CD14-positive monocyte (primary cell): ENCODE measurements at regions not wholly inside any gene's neighbourhood (a gene's known extent, or its start where the extent isn't known, plus 50 kb on each side); places are given as distances from the start of the nearest gene placed in this dataset.

Experiments used
- DNase-seq, 3 donors: peaks; one replicate each; pipeline ENCODE4 v3.0.0-alpha.2; 2011 to 2022
- H2AFZ ChIP-seq: 2 replicates; pipeline ENCODE4 v1.6.0; 2012; ENCODE audit warnings: mild to moderate bottlenecking, low read depth, low read length, inconsistent platforms; ENCODE audit not compliant: insufficient read depth, poor library complexity, severe bottlenecking
- H3K27ac ChIP-seq, 2 donors: 1 replicate in 1 of 2; 2 replicates in 1 of 2; pipeline ENCODE4 v1.5.1; 2012 to 2013; ENCODE audit warnings: low read length in 2 of 2, control low read depth in 1 of 2, inconsistent platforms in 1 of 2, low read depth in 1 of 2, mild to moderate bottlenecking in 1 of 2
- H3K27me3 ChIP-seq, 2 donors: one replicate each; pipeline versions ENCODE4 v1.6.0 to v1.6.1; 2011 to 2013; ENCODE audit warnings: low read length in 2 of 2; ENCODE audit not compliant: control insufficient read depth in 2 of 2, insufficient read depth in 2 of 2
- H3K36me3 ChIP-seq, 2 donors: replicated peaks in 1 of 2; 1 replicate in 1 of 2; 2 replicates in 1 of 2; pipeline versions ENCODE4 v1.5.1 to v1.6.1; 2012 to 2013; ENCODE audit warnings: low read length in 2 of 2, control low read depth in 1 of 2, inconsistent platforms in 1 of 2, mild to moderate bottlenecking in 1 of 2; ENCODE audit not compliant: insufficient read depth in 2 of 2, control insufficient read depth in 1 of 2
- H3K4me1 ChIP-seq, 2 donors: 1 replicate in 1 of 2; 2 replicates in 1 of 2; pipeline versions ENCODE4 v1.5.1 to v1.6.1; 2012 to 2013; ENCODE audit warnings: low read length in 2 of 2, control low read depth in 1 of 2, inconsistent platforms in 1 of 2, mild to moderate bottlenecking in 1 of 2, moderate library complexity in 1 of 2; ENCODE audit not compliant: insufficient read depth in 2 of 2, control insufficient read depth in 1 of 2
- H3K4me2 ChIP-seq: replicated peaks from 2 replicates; pipeline ENCODE3; 2012; ENCODE audit warnings: low read length, moderate library complexity, mild to moderate bottlenecking; ENCODE audit not compliant: poor library complexity, severe bottlenecking; ENCODE audit errors: extremely low read depth
- H3K4me3 ChIP-seq, 3 experiments: fragments of 200-600 bp in 1 of 3; sonication (generic) in 1 of 3; replicated peaks in 1 of 3; 1 replicate in 2 of 3; 2 replicates in 1 of 3; pipeline ENCODE4 v1.5.1; 2011 to 2013; ENCODE audit warnings: low read length in 3 of 3, mild to moderate bottlenecking in 3 of 3, control low read depth in 2 of 3, low read depth in 2 of 3, inconsistent platforms in 1 of 3, moderate library complexity in 1 of 3
- H3K79me2 ChIP-seq: 2 replicates; pipeline ENCODE4 v1.6.0; 2012; ENCODE audit warnings: mild to moderate bottlenecking, control low read depth, inconsistent platforms, low read length, moderate library complexity; ENCODE audit not compliant: insufficient read depth
- H3K9ac ChIP-seq: 2 replicates; pipeline ENCODE4 v1.6.0; 2017; ENCODE audit warnings: low read length, mild to moderate bottlenecking; ENCODE audit not compliant: insufficient read depth, poor library complexity, severe bottlenecking
- H3K9me3 ChIP-seq, 2 donors: replicated peaks in 1 of 2; 1 replicate in 1 of 2; 2 replicates in 1 of 2; pipeline versions ENCODE4 v1.5.1 to v1.6.1; 2012 to 2013; ENCODE audit warnings: low read length in 2 of 2, control low read depth in 1 of 2; ENCODE audit not compliant: control insufficient read depth in 1 of 2, insufficient read depth in 1 of 2
- H4K20me1 ChIP-seq: 2 replicates; pipeline ENCODE4 v1.6.0; 2012; ENCODE audit warnings: mild to moderate bottlenecking, low read length, control low read depth, moderate library complexity; ENCODE audit not compliant: insufficient read depth
- H3K27ac Mint-ChIP-seq, 7 donors: one replicate each; pipeline ENCODE4 v1.8.0; 2020; ENCODE audit warnings: mild to moderate bottlenecking in 7 of 7, mixed read lengths in 7 of 7, moderate library complexity in 6 of 7, inconsistent platforms in 2 of 7
- H3K27me3 Mint-ChIP-seq, 3 donors: one replicate each; pipeline ENCODE4 v1.8.0; 2021 to 2022; ENCODE audit warnings: low read depth in 3 of 3, mild to moderate bottlenecking in 3 of 3, mixed read lengths in 3 of 3, moderate library complexity in 3 of 3, inconsistent platforms in 1 of 3
- H3K36me3 Mint-ChIP-seq, 2 donors: one replicate each; pipeline ENCODE4 v1.8.0; 2020; ENCODE audit warnings: mixed read lengths in 2 of 2, inconsistent platforms in 1 of 2, mild to moderate bottlenecking in 1 of 2
- H3K4me1 Mint-ChIP-seq: one replicate; pipeline ENCODE4 v1.8.0; 2020; ENCODE audit warnings: mild to moderate bottlenecking, mixed read lengths
- H3K4me3 Mint-ChIP-seq, 2 donors: one replicate each; pipeline ENCODE4 v1.8.0; 2020; ENCODE audit warnings: mild to moderate bottlenecking in 2 of 2, mixed read lengths in 2 of 2, moderate library complexity in 1 of 2
- H3K9me3 Mint-ChIP-seq, 7 donors: one replicate each; pipeline ENCODE4 v1.8.0; 2020 to 2022; ENCODE audit warnings: mixed read lengths in 7 of 7, mild to moderate bottlenecking in 6 of 7, moderate library complexity in 6 of 7, inconsistent platforms in 2 of 7
- WGBS: methylation state at CpG from one replicate; pipeline ENCODE4 v1.1.5; 2013; ENCODE audit warnings: missing lambda C conversion rate; ENCODE audit not compliant: insufficient coverage; 5-methylcytosine and 5-hydroxymethylcytosine counted together
- intact Hi-C, 2 donors: fragments of 100-400 bp; cut with micrococcal nuclease; formaldehyde crosslinking; loops; one replicate each; pipeline versions ENCODE4 v1.15.0 to v1.15.1; 2023
- TF ChIP-seq, protein P1 (sequence below): fragments of 200-600 bp; IDR thresholded peaks from one replicate; pipeline ENCODE4 v1.8.0; 2022; ENCODE audit warnings: antibody characterized with exemption, mild to moderate bottlenecking

DNA sequence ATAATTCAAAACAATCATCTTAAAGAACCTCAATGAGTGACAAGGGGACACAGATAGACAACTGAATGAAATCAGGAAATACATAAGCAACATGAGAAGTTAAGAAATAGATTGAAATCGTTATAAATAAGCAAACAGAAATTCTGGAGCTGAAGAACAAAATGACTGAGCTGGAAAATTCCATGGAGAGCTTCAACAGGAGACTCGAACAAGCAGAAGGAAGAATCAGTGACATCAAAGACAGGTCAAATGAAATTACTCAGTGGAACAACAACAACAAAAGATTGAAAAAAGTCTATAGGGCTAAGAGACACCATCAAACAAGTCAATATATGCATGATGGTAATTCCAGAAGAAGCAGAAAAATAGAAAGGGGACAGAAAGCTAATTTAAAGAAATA lies 89.5 kb upstream of the ALKAL2 start:
- Mint-ChIP-seq H3K4me3 (no peak overlapping the region), H3K36me3 (no peaks in the 10 kb centered on the region), H3K27me3 (no peaks in the 10 kb centered on the region), H3K27ac (no peak overlapping the region), H3K9me3 (peaks cover 3 to 21% (median 6%) of the 10 kb centered on the region in 7 donors), H3K4me1 (no peaks in the 10 kb centered on the region)
- Histone ChIP-seq H3K4me2 (no peak overlapping the region), H3K9ac (no peak overlapping the region), H3K27ac (no peak overlapping the region), H3K4me1 (no peaks in the 10 kb centered on the region), H3K4me3 (no peak overlapping the region), H3K36me3 (no peaks in the 10 kb centered on the region), H3K79me2 (no peaks in the 10 kb centered on the region), H3K9me3 (peaks cover 12 to 21% of the 10 kb centered on the region in 2 donors), H4K20me1 (no peaks in the 10 kb centered on the region), H3K27me3 (no peaks in the 10 kb centered on the region), H2AFZ (no peak overlapping the region)
- no peak for DNase-seq
- WGBS, result 80% methylated on average over 1 of the region's 2 CpGs
- intact Hi-C loops, result no loop called here
- TF ChIP-seq, protein P1, sequence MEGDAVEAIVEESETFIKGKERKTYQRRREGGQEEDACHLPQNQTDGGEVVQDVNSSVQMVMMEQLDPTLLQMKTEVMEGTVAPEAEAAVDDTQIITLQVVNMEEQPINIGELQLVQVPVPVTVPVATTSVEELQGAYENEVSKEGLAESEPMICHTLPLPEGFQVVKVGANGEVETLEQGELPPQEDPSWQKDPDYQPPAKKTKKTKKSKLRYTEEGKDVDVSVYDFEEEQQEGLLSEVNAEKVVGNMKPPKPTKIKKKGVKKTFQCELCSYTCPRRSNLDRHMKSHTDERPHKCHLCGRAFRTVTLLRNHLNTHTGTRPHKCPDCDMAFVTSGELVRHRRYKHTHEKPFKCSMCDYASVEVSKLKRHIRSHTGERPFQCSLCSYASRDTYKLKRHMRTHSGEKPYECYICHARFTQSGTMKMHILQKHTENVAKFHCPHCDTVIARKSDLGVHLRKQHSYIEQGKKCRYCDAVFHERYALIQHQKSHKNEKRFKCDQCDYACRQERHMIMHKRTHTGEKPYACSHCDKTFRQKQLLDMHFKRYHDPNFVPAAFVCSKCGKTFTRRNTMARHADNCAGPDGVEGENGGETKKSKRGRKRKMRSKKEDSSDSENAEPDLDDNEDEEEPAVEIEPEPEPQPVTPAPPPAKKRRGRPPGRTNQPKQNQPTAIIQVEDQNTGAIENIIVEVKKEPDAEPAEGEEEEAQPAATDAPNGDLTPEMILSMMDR, result no peak

DNA sequence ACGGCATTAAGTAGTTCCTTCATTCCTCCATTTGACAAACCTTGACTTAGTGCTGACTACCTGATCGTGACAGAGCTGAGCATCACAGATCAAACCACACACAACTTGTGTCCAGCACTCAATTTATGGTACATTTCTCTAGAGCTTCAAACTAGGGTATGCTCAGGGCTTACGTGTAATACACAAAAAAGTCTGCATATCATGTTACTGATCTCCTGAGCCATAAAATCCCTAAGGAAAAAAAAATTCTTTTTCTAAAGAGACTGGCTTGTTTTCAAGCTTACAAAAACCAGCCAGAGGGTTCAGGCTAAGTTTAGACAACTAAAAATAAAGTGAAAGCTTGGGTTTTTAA lies 88.0 kb upstream of the ALKAL2 start:
- Histone ChIP-seq H2AFZ (no peak overlapping the region), H3K9me3 (peaks cover 17 to 26% of the 10 kb centered on the region in 2 donors), H3K4me1 (no peaks in the 10 kb centered on the region), H4K20me1 (no peaks in the 10 kb centered on the region), H3K27ac (no peak overlapping the region), H3K79me2 (no peaks in the 10 kb centered on the region), H3K9ac (no peak overlapping the region), H3K4me3 (no peak overlapping the region), H3K4me2 (no peak overlapping the region), H3K36me3 (no peaks in the 10 kb centered on the region), H3K27me3 (no peaks in the 10 kb centered on the region)
- TF ChIP-seq, protein P1, result no peak
- Mint-ChIP-seq H3K4me1 (no peaks in the 10 kb centered on the region), H3K4me3 (no peak overlapping the region), H3K27ac (no peak overlapping the region), H3K27me3 (no peaks in the 10 kb centered on the region), H3K9me3 (peaks cover 3 to 27% (median 10%) of the 10 kb centered on the region in 7 donors), H3K36me3 (no peaks in the 10 kb centered on the region)
- no peak for DNase-seq
- intact Hi-C loops, result no loop called here
- 71% methylated on average over 1 of the region's 3 CpGs for WGBS
